A673 (cell line): ENCODE measurements at regions not wholly inside any gene's neighbourhood (a gene's known extent, or its start where the extent isn't known, plus 50 kb on each side); places are given as distances from the start of the nearest gene placed in this dataset.

Experiments
- EZH2 ChIP-seq: fragments of 200-600 bp; sonication (generic); IDR thresholded peaks from 2 replicates; pipeline ENCODE4 v1.6.1; 2017; ENCODE audit warnings: borderline replicate concordance, low read depth, mild to moderate bottlenecking, mixed read lengths, antibody characterized with exemption, low read length; ENCODE audit not compliant: poor library complexity, severe bottlenecking
- TF ChIP-seq, protein P1 (sequence below): fragments of 300-800, 200-600 bp; sonication (generic); conservative IDR thresholded peaks from 2 replicates; pipeline ENCODE4 v1.5.1; 2017; ENCODE audit warnings: low read depth, mild to moderate bottlenecking, antibody characterized with exemption, low read length, moderate library complexity, mixed read lengths

GRCh38 chr14:95763875-95764274 lies 50.0 kb upstream of the TCL1A start:
- TF ChIP-seq, protein P1, sequence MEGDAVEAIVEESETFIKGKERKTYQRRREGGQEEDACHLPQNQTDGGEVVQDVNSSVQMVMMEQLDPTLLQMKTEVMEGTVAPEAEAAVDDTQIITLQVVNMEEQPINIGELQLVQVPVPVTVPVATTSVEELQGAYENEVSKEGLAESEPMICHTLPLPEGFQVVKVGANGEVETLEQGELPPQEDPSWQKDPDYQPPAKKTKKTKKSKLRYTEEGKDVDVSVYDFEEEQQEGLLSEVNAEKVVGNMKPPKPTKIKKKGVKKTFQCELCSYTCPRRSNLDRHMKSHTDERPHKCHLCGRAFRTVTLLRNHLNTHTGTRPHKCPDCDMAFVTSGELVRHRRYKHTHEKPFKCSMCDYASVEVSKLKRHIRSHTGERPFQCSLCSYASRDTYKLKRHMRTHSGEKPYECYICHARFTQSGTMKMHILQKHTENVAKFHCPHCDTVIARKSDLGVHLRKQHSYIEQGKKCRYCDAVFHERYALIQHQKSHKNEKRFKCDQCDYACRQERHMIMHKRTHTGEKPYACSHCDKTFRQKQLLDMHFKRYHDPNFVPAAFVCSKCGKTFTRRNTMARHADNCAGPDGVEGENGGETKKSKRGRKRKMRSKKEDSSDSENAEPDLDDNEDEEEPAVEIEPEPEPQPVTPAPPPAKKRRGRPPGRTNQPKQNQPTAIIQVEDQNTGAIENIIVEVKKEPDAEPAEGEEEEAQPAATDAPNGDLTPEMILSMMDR, result no peak
- no peak for TF ChIP-seq EZH2
